ENCODE measurements at regions not wholly inside any gene's neighbourhood (a gene's known extent, or its start where the extent isn't known, plus 50 kb on each side); places are given as distances from the start of the nearest gene placed in this dataset.

DNA sequence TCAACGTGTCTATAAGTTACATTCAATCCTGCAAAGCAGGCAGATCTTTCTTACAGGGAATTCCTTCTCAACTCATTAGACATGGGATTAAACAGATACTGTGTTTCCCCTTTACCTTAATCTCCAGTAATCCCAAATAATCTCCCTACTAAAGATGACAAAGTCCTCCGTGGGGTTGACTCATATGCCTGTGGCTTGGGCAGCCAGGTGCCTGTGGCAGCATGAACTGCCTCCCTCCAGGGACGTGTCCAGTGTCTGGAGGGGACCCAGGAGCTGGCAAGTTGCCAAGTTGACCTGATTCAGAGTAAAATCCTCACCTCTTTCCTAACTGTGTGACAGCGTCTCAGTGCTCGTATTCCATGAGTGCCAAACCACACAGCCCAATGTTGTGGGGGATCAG lies 94.6 kb upstream of the PTCH1 start:
- intact Hi-C loops (cut with DNase I; ENCODE audit: low total_unique reads): no loop called here
- H3K27me3 ChIP-seq: no peaks in the 10 kb centered on the region
- WGBS, 5 donors: 43 to 60% (median 51%) methylated on average over 5 of the region's 5 CpGs

GRCh38 chr9:95610006-95610785 lies 93.4 kb upstream of the PTCH1 start:
- TF ChIP-seq EP300 (IDR thresholded peaks at IDR 0.05) (no peak), POLR2A (IDR thresholded peaks at IDR 0.05) (no peak)
- TF ChIP-seq, protein P1, sequence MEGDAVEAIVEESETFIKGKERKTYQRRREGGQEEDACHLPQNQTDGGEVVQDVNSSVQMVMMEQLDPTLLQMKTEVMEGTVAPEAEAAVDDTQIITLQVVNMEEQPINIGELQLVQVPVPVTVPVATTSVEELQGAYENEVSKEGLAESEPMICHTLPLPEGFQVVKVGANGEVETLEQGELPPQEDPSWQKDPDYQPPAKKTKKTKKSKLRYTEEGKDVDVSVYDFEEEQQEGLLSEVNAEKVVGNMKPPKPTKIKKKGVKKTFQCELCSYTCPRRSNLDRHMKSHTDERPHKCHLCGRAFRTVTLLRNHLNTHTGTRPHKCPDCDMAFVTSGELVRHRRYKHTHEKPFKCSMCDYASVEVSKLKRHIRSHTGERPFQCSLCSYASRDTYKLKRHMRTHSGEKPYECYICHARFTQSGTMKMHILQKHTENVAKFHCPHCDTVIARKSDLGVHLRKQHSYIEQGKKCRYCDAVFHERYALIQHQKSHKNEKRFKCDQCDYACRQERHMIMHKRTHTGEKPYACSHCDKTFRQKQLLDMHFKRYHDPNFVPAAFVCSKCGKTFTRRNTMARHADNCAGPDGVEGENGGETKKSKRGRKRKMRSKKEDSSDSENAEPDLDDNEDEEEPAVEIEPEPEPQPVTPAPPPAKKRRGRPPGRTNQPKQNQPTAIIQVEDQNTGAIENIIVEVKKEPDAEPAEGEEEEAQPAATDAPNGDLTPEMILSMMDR (IDR thresholded peaks at IDR 0.05): no peak
- DNase-seq: no peak
- peaks cover 0 to 8% (median 3%) of the 10 kb centered on the region in 4 donors for H3K9me3 ChIP-seq
- intact Hi-C loops (cut with DNase I; ENCODE audit: low total_unique reads): no loop called here
- H3K27me3 ChIP-seq: no peaks in the 10 kb centered on the region
- H3K36me3 ChIP-seq: no peaks in the 10 kb centered on the region
- H3K4me1 ChIP-seq: no peaks in the 10 kb centered on the region
- 94 to 97% (median 95%) methylated on average over 16 of the region's 16 CpGs for WGBS, 5 donors
- H3K4me3 ChIP-seq: no peak overlapping the region
- H3K27ac ChIP-seq: no peak overlapping the region

More for the DNA sequence above, 94.6 kb upstream of the PTCH1 start:
- no peaks in the 10 kb centered on the region for H3K36me3 ChIP-seq
- peaks cover 0 to 8% (median 3%) of the 10 kb centered on the region in 4 donors for H3K9me3 ChIP-seq
- H3K4me3 ChIP-seq: no peak overlapping the region
- no peaks in the 10 kb centered on the region for H3K4me1 ChIP-seq
- no peak overlapping the region for H3K27ac ChIP-seq
- DNase-seq: no peak
- TF ChIP-seq POLR2A (IDR thresholded peaks at IDR 0.05): no peak
- no peak for TF ChIP-seq EP300 (IDR thresholded peaks at IDR 0.05)
- TF ChIP-seq, protein P1 (IDR thresholded peaks at IDR 0.05): no peak
- no peak for TF ChIP-seq POLR2AphosphoS5 (IDR thresholded peaks at IDR 0.05)

GRCh38 chr9:95609426-95609825 lies 92.7 kb upstream of the PTCH1 start:
- TF ChIP-seq, protein P1 (IDR thresholded peaks at IDR 0.05): no peak
- TF ChIP-seq POLR2A (IDR thresholded peaks at IDR 0.05) (no peak), EP300 (IDR thresholded peaks at IDR 0.05) (no peak), POLR2AphosphoS5 (IDR thresholded peaks at IDR 0.05) (no peak)
- DNase-seq: no peak
- H3K27ac ChIP-seq: no peak overlapping the region
- no peaks in the 10 kb centered on the region for H3K4me1 ChIP-seq
- H3K27me3 ChIP-seq: no peaks in the 10 kb centered on the region
- H3K4me3 ChIP-seq: no peak overlapping the region
- WGBS, 5 donors: 77 to 94% (median 88%) methylated on average over 7 of the region's 7 CpGs
- intact Hi-C loops (cut with DNase I; ENCODE audit: low total_unique reads): no loop called here
- no peaks in the 10 kb centered on the region for H3K36me3 ChIP-seq
- H3K9me3 ChIP-seq: peaks cover 0 to 8% (median 3%) of the 10 kb centered on the region in 4 donors

- Histone ChIP-seq H3K36me3 (no peaks in the 10 kb centered on the region), H3K4me3 (no peak overlapping the region), H3K27ac (no peak overlapping the region), H3K9me3 (no peaks in the 10 kb centered on the region), H3K27me3 (no peaks in the 10 kb centered on the region), H3K4me1 (no peaks in the 10 kb centered on the region)
- intact Hi-C loops (cut with DNase I; ENCODE audit: low total_unique reads): no loop called here
- no peak for DNase-seq
- WGBS, 5 donors: 82 to 96% (median 92%) methylated on average over 1 of the region's 1 CpG
- TF ChIP-seq POLR2A (IDR thresholded peaks at IDR 0.05) (no peak), POLR2AphosphoS5 (IDR thresholded peaks at IDR 0.05) (no peak), EP300 (IDR thresholded peaks at IDR 0.05) (no peak)
- TF ChIP-seq, protein P1 (IDR thresholded peaks at IDR 0.05): no peak
Measured at GRCh38 chr9:95608341-95608740, 91.6 kb upstream of the PTCH1 start.
